ENCODE measurements at regions not wholly inside any gene's neighbourhood (a gene's known extent, or its start where the extent isn't known, plus 50 kb on each side); places are given as distances from the start of the nearest gene placed in this dataset.

DNA sequence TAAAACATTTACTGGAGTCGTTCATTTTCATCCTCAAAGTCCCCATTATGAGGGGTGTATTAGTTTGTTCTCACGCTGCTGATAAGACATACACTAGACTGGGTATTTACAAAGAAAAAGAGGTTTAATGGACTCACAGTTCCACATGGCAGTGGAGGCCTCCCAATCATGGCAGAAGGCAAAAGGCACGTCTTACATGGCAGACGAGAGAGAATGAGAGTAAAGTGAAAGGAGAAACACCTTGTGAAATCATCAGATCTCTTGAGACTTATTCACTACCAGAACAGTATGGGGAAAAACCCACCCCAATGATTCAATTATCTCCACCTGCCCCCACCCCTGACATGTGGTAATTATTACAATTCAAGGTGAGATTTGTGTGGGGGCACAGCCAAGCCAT is 830.4 kb upstream of the RGS18 start:
- H3K4me3 ChIP-seq (ENCODE audit: low read depth, low read length) = no peak overlapping the region
- DNase-seq (ENCODE audit: low read depth) = no peak
- TF ChIP-seq, protein P1, sequence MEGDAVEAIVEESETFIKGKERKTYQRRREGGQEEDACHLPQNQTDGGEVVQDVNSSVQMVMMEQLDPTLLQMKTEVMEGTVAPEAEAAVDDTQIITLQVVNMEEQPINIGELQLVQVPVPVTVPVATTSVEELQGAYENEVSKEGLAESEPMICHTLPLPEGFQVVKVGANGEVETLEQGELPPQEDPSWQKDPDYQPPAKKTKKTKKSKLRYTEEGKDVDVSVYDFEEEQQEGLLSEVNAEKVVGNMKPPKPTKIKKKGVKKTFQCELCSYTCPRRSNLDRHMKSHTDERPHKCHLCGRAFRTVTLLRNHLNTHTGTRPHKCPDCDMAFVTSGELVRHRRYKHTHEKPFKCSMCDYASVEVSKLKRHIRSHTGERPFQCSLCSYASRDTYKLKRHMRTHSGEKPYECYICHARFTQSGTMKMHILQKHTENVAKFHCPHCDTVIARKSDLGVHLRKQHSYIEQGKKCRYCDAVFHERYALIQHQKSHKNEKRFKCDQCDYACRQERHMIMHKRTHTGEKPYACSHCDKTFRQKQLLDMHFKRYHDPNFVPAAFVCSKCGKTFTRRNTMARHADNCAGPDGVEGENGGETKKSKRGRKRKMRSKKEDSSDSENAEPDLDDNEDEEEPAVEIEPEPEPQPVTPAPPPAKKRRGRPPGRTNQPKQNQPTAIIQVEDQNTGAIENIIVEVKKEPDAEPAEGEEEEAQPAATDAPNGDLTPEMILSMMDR (IDR thresholded peaks at IDR 0.05; ENCODE audit: insufficient read depth, low read length) = no peak

DNA sequence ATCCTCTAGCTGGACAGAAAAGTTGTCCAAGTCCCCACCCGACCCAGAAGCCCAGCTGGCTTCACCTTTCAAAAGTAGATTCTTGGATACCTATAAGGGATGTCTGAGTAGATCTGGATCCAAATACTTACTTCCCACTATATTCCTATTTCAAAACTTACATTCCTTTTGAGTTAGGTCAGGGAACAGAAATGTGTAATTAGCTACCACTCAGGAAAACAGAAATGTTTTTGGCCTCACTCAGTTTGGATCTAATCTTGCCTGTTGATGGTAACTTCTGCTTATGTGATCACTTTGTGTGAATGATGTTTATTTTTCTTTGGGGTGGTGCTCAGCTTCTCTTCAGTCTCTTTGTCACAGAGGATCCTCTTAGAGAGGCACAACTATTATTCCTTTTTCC is 814.4 kb upstream of the RGS18 start:
- peak; percentile 2 for DNase-seq (ENCODE audit: low read depth)
- TF ChIP-seq, protein P1 (IDR thresholded peaks at IDR 0.05; ENCODE audit: insufficient read depth, low read length) = no peak
- no peak overlapping the region for H3K4me3 ChIP-seq (ENCODE audit: low read depth, low read length)

DNA sequence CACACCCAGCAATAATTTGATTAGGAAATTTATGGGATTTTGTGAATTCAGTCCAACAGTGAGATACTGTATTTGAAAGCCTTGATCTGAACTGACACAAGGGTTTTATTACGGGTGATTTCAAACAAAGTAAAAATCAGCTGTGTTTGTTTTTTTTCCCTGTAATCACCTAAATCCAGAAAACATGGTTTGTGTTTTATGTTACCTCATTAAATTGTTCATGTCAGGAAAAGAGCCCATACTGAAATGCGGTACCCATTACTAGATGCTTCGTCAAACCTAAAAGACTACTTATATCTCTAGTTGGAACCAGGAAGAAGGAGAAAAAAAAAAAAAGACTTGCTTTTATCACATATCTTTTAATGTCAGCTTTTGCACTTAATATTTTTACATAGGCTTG is 811.9 kb upstream of the RGS18 start:
- no peak overlapping the region for H3K4me3 ChIP-seq (ENCODE audit: low read depth, low read length)
- DNase-seq (ENCODE audit: low read depth) = no peak
- TF ChIP-seq, protein P1 (IDR thresholded peaks at IDR 0.05; ENCODE audit: insufficient read depth, low read length) = no peak

DNA sequence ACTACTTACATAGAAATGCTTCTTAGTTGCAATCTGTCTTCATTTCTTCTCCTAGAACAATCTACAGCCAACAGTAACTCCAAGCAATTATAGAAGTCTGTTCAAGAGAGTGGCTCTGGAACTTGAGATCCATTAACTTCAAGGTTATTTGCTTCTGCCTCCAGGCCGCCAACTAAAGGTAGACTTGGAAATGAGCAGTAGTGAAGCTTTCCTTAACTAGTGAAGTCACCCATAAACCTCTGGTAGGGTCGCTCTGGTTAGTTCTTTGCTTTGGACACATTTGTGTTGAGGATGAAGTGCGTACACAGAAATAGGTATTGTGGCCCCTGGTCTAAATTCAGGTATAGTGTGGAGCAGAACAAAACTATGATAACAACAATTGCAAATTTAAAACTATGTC is 809.9 kb upstream of the RGS18 start:
- no peak overlapping the region for H3K4me3 ChIP-seq (ENCODE audit: low read depth, low read length)
- DNase-seq (ENCODE audit: low read depth) = no peak
- TF ChIP-seq, protein P1 (IDR thresholded peaks at IDR 0.05; ENCODE audit: insufficient read depth, low read length) = no peak

DNA sequence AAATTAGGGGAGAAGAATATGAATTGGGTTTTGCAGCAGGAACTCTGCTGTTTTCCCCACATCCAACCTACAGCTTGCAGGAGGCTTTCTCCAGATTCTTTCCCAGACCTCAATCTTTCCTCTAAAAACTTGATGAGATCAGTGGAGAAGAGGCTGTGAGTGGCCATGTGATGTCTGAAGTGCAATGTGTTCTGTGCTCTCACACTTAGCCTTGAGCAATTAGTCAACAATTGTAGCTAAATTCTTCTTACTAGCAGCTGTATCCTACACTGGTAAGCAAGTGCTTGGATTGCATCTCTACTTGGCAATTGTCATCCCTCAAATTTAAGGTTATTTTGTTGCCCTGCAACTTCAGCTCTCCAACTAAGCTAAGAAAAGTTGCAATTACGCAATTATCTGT is 807.3 kb upstream of the RGS18 start:
- no peak overlapping the region for H3K4me3 ChIP-seq (ENCODE audit: low read depth, low read length)
- no peak for DNase-seq (ENCODE audit: low read depth)
- TF ChIP-seq, protein P1 (IDR thresholded peaks at IDR 0.05; ENCODE audit: insufficient read depth, low read length) = no peak

DNA sequence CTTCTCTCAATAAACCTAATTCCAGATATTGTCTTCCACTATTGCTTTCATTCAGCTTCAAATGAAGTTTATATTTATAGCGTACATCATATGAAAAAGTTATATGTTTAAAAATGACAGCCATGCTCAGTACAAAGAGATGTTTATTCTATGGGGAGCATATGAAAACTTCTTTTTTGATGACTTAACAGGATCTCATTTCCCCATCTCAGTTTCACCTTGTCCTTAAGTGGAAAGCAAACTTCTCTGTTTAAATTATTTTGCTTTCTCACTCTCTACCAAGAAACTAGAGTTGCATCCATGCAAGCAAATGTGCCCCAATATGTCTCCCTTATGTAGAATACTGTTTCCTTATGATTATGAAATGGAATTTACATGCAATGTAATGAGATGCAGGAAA is 799.5 kb upstream of the RGS18 start:
- TF ChIP-seq, protein P1 (IDR thresholded peaks at IDR 0.05; ENCODE audit: insufficient read depth, low read length) = no peak
- H3K4me3 ChIP-seq (ENCODE audit: low read depth, low read length) = no peak overlapping the region

DNA sequence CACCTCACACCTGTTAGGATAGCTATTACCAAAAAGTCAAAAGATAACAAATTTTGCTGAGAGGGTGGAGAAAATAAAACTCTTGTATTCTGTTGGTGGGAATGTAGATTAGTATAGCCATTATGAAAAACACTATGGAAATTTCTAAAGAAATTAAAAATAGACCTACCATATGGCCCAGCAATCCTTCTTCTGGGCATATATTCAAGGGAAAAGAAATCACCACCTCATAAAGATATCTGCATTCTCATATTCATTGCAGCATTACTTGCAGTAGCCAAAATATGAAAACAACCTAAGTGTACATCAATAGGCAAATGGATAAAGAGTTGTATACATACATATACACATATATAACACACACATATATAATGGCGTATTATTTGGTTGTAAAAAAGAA is 791.6 kb upstream of the RGS18 start:
- TF ChIP-seq, protein P1 (IDR thresholded peaks at IDR 0.05; ENCODE audit: insufficient read depth, low read length) = no peak
- no peak overlapping the region for H3K4me3 ChIP-seq (ENCODE audit: low read depth, low read length)
- no peak for DNase-seq (ENCODE audit: low read depth)

More for the DNA sequence above, 799.5 kb upstream of the RGS18 start:
- no peak for DNase-seq (ENCODE audit: low read depth)

Measured in fibroblast of the aortic adventitia (primary cell).